ENCODE measurements at regions not wholly inside any gene's neighbourhood (a gene's known extent, or its start where the extent isn't known, plus 50 kb on each side); places are given as distances from the start of the nearest gene placed in this dataset.

DNA sequence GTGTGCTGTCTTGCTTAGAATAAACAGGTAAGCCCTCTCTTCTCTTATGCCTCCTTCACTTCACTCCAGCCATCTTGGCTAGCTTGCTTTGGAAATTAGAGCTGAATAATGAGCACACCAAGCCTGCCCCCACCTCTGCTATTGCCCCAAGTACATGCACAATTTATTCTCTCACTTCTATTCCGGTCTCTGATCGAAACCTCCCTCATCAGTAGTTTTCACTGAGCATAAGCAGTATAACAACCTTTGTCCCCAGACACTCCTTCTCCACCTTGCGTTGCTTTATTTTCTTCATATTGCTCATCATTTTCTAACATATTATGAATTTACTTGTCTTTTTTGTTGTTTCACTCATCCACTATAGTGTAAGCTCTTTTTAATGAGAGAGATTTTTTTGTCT is 253.4 kb downstream of the GXYLT1 start:
- no peak for TF ChIP-seq POLR2AphosphoS5 (IDR thresholded peaks at IDR 0.05)
- TF ChIP-seq, protein P1, sequence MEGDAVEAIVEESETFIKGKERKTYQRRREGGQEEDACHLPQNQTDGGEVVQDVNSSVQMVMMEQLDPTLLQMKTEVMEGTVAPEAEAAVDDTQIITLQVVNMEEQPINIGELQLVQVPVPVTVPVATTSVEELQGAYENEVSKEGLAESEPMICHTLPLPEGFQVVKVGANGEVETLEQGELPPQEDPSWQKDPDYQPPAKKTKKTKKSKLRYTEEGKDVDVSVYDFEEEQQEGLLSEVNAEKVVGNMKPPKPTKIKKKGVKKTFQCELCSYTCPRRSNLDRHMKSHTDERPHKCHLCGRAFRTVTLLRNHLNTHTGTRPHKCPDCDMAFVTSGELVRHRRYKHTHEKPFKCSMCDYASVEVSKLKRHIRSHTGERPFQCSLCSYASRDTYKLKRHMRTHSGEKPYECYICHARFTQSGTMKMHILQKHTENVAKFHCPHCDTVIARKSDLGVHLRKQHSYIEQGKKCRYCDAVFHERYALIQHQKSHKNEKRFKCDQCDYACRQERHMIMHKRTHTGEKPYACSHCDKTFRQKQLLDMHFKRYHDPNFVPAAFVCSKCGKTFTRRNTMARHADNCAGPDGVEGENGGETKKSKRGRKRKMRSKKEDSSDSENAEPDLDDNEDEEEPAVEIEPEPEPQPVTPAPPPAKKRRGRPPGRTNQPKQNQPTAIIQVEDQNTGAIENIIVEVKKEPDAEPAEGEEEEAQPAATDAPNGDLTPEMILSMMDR (IDR thresholded peaks at IDR 0.05), result no peak
- TF ChIP-seq POLR2A (IDR thresholded peaks at IDR 0.05), result no peak

All from gastroesophageal sphincter (tissue), 3 donors.